LNCAP (cell line): ENCODE measurements at regions not wholly inside any gene's neighbourhood (a gene's known extent, or its start where the extent isn't known, plus 50 kb on each side); places are given as distances from the start of the nearest gene placed in this dataset.

Experiments used
- CTCF ChIP-seq: fragments of 450-650 bp; IDR thresholded peaks from 2 replicates; pipeline ENCODE4 v1.5.1; 2017; ENCODE audit warnings: mild to moderate bottlenecking

- TF ChIP-seq CTCF: no peak
Measured at GRCh38 chr9:74236857-74237256, 260.3 kb upstream of the RORB start.

GRCh38 chr9:74245866-74246497 lies 251.2 kb upstream of the RORB start:
- no peak for TF ChIP-seq CTCF

- TF ChIP-seq CTCF: no peak
Measured at GRCh38 chr9:74255489-74255984, 241.6 kb upstream of the RORB start.

GRCh38 chr9:74275872-74276508 lies 221.1 kb upstream of the RORB start:
- no peak for TF ChIP-seq CTCF

DNA sequence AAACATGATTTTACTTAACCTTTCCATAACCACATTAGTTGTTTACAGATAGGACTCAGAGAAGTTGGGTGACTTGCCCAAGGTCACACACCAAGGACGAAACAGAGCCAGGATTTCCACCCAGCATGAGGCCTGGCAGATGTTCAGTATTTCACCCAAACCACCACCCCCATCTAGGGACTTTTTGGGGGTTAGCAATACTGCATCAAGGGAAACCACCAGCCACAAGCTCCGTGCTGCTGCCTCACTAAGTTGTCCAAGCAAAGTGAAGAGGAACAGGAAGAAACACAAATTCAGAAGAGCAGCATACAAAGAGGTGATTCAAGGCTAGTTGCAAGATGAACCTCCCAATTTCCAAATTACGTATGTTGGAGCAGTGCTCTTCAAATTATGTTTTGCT lies 219.6 kb upstream of the RORB start:
- TF ChIP-seq CTCF: no peak

- peak; percentile 43; the same call in 1 of the 2 replicates for TF ChIP-seq CTCF
Measured at GRCh38 chr9:74281674-74282073, 215.5 kb upstream of the RORB start.

DNA sequence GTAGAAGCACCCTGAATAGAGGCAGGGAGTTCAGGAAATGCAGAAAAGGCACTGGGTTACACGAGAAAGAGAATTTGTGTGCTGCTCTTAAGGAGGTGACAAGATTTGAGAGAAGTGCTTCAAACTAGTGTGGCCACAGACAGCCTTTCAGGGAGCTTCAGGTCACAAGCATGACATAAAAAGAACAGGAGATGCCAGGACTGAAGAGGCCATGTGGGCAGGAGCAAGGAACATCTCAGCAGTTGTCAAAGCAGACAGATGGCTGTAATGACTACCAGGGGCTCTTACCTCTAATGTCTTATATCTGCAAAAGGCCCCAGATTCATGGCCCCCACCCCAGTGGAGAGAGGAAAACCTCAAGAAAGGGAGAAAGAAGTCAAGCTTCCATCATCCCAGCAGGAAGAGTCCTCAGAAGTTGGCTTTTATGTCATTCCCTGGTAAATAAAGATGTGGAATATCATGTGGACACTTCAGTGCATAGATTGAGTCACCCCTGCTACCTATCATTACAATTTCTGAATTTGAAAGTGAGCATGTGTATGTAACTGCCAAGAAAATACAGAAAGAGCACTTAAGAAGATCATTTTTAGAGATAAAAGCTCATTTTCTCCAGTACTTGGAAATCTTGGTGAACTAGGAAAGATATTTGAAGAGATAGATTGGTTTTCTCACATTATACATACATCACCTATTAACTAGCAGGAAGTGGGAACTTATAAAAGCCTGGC lies 214.4 kb upstream of the RORB start:
- no peak for TF ChIP-seq CTCF
